ENCODE measurements at regions not wholly inside any gene's neighbourhood (a gene's known extent, or its start where the extent isn't known, plus 50 kb on each side); places are given as distances from the start of the nearest gene placed in this dataset.

- no peak for DNase-seq (ENCODE audit: low read depth)
Measured at GRCh38 chr21:39105341-39105765, 77.9 kb downstream of the PSMG1 start.

- no peak for DNase-seq (ENCODE audit: low read depth)
Measured at GRCh38 chr21:39104911-39105310, 78.3 kb downstream of the PSMG1 start.

- no peak for DNase-seq (ENCODE audit: low read depth)
Measured at GRCh38 chr21:39103689-39104088, 79.6 kb downstream of the PSMG1 start.

GRCh38 chr21:39099859-39100258 is 83.4 kb downstream of the PSMG1 start:
- no peak for DNase-seq (ENCODE audit: low read depth)

GRCh38 chr21:39098696-39099200 is 84.5 kb downstream of the PSMG1 start:
- DNase-seq (ENCODE audit: low read depth) = no peak

GRCh38 chr21:39097981-39098380 is 85.3 kb downstream of the PSMG1 start:
- no peak for DNase-seq (ENCODE audit: low read depth)

- DNase-seq (ENCODE audit: low read depth) = no peak
Measured at GRCh38 chr21:39097335-39097861, 85.9 kb downstream of the PSMG1 start.

- no peak for DNase-seq (ENCODE audit: low read depth)
Measured at GRCh38 chr21:39096754-39097153, 86.5 kb downstream of the PSMG1 start.

GRCh38 chr21:39095681-39096080 is 87.6 kb downstream of the PSMG1 start:
- DNase-seq (ENCODE audit: low read depth) = no peak

- no peak for DNase-seq (ENCODE audit: low read depth)
Measured at GRCh38 chr21:39094847-39095579, 88.2 kb downstream of the PSMG1 start.

- no peak for DNase-seq (ENCODE audit: low read depth)
Measured at GRCh38 chr21:39094087-39094780, 89.0 kb downstream of the PSMG1 start.

- DNase-seq (ENCODE audit: low read depth) = no peak
Measured at GRCh38 chr21:39093526-39093925, 89.7 kb downstream of the PSMG1 start.

GRCh38 chr21:39088831-39089380 is 94.3 kb downstream of the PSMG1 start:
- no peak for DNase-seq (ENCODE audit: low read depth)

GRCh38 chr21:39088031-39088370 is 95.2 kb downstream of the PSMG1 start:
- DNase-seq (ENCODE audit: low read depth) = no peak

- DNase-seq (ENCODE audit: low read depth) = no peak
Measured at GRCh38 chr21:39087238-39088030, 95.8 kb downstream of the PSMG1 start.

GRCh38 chr21:39086547-39086946 is 96.7 kb downstream of the PSMG1 start:
- DNase-seq (ENCODE audit: low read depth) = no peak

- DNase-seq (ENCODE audit: low read depth) = no peak
Measured at GRCh38 chr21:39085843-39086405, 97.3 kb downstream of the PSMG1 start.

- DNase-seq (ENCODE audit: low read depth) = no peak
Measured at GRCh38 chr21:39084979-39085729, 98.1 kb downstream of the PSMG1 start.

GRCh38 chr21:39084073-39084472 is 99.2 kb downstream of the PSMG1 start:
- DNase-seq (ENCODE audit: low read depth) = no peak

GRCh38 chr21:39083377-39084008 is 99.8 kb downstream of the PSMG1 start:
- DNase-seq (ENCODE audit: low read depth) = no peak

All from stromal cell of bone marrow (primary cell).